IPS DF 6.9 (cell line): ENCODE measurements at regions not wholly inside any gene's neighbourhood (a gene's known extent, or its start where the extent isn't known, plus 50 kb on each side); places are given as distances from the start of the nearest gene placed in this dataset.

Source experiments
- DNase-seq: peaks from one replicate; pipeline ENCODE4 v3.0.0-alpha.2; 2013; ENCODE audit warnings: low read depth, low spot score
- H3K27ac ChIP-seq: one replicate; pipeline ENCODE4 v1.5.1; 2013; ENCODE audit warnings: low read length, control low read depth
- H3K27me3 ChIP-seq: 2 replicates; pipeline ENCODE4 v1.6.1; 2013; ENCODE audit warnings: mild to moderate bottlenecking, low read length; ENCODE audit not compliant: control insufficient read depth, insufficient read depth
- H3K36me3 ChIP-seq: 2 replicates; pipeline ENCODE4 v1.6.1; 2013; ENCODE audit warnings: low read length; ENCODE audit not compliant: control insufficient read depth, insufficient read depth
- H3K4me1 ChIP-seq: 2 replicates; pipeline ENCODE4 v1.6.1; 2013; ENCODE audit warnings: low read length; ENCODE audit not compliant: control insufficient read depth, insufficient read depth
- H3K4me3 ChIP-seq: 2 replicates; pipeline ENCODE4 v1.5.1; 2013; ENCODE audit warnings: mild to moderate bottlenecking, low read length
- H3K9me3 ChIP-seq: 2 replicates; pipeline ENCODE4 v1.6.1; 2013; ENCODE audit warnings: low read length, inconsistent platforms; ENCODE audit not compliant: control insufficient read depth, insufficient read depth
- WGBS: extraction: QIAGEN DNeasy Blood & Tissue Kit; methylation state at CpG from one replicate; pipeline ENCODE4 v1.1.7; 2013; ENCODE audit warnings: mixed read lengths, missing lambda C conversion rate; ENCODE audit not compliant: insufficient read length, insufficient coverage; 5-methylcytosine and 5-hydroxymethylcytosine counted together

DNA sequence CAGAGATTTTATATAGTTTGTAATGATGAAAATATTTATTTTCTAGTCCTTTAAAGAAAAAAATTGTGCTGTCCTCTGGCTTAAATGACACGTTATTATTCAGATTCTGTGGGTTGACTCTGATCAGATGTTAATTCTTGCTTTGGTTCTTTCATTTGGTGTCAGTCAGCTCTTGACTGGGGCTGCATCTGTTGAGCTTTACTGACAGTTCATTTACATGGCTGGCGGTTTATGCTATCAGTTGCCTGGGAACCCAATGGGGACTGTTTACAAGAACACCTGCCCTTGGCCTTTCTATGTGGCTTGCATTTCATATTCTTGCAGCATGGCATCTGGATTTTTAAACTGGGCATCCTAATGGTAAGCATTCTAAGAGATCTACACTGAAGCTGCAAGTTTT lies 667.1 kb upstream of the FBXO33 start:
- no peak for DNase-seq
- H3K27me3 ChIP-seq, result no peaks in the 10 kb centered on the region
- H3K4me3 ChIP-seq, result no peak overlapping the region
- H3K4me1 ChIP-seq, result no peaks in the 10 kb centered on the region
- no peak overlapping the region for H3K27ac ChIP-seq
- no CpG with 5 or more reads among the region's 2 CpGs for WGBS
- no peaks in the 10 kb centered on the region for H3K9me3 ChIP-seq
- no peaks in the 10 kb centered on the region for H3K36me3 ChIP-seq

- no peaks in the 10 kb centered on the region for H3K4me1 ChIP-seq
- no peak overlapping the region for H3K27ac ChIP-seq
- no peaks in the 10 kb centered on the region for H3K9me3 ChIP-seq
- WGBS, result no CpG with 5 or more reads among the region's 3 CpGs
- H3K4me3 ChIP-seq, result no peak overlapping the region
- DNase-seq, result no peak
- no peaks in the 10 kb centered on the region for H3K27me3 ChIP-seq
- H3K36me3 ChIP-seq, result no peaks in the 10 kb centered on the region
Observed at GRCh38 chr14:40098468-40098867, 666.2 kb upstream of the FBXO33 start.

DNA sequence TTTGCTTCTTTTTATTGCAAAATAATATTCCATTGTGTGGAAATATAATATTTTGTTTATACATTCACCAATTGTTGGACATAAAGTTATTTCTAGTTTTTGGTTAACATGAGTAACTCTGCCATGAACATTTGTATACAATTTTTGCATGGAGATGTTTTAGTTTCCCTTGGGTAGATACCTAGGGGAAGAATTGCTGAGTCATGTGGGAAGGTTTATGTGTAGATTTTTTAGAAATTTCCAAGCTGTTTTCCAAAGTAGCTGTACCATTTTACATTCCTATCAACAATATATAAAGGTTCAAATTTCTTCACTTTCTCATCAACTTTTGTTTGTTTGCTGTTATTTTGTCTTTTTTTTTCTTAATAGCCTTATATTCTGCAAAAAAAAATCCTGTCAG lies 664.7 kb upstream of the FBXO33 start:
- H3K36me3 ChIP-seq, result no peaks in the 10 kb centered on the region
- H3K27me3 ChIP-seq, result no peaks in the 10 kb centered on the region
- DNase-seq, result no peak
- no peaks in the 10 kb centered on the region for H3K9me3 ChIP-seq
- H3K4me1 ChIP-seq, result no peaks in the 10 kb centered on the region
- H3K4me3 ChIP-seq, result no peak overlapping the region
- no peak overlapping the region for H3K27ac ChIP-seq

- Histone ChIP-seq H3K9me3 (no peaks in the 10 kb centered on the region), H3K4me1 (no peaks in the 10 kb centered on the region), H3K36me3 (no peaks in the 10 kb centered on the region), H3K27me3 (no peaks in the 10 kb centered on the region), H3K4me3 (no peak overlapping the region), H3K27ac (no peak overlapping the region)
- no CpG with 5 or more reads among the region's 1 CpG for WGBS
- DNase-seq, result no peak
Observed at GRCh38 chr14:40093800-40094199, 661.6 kb upstream of the FBXO33 start.

DNA sequence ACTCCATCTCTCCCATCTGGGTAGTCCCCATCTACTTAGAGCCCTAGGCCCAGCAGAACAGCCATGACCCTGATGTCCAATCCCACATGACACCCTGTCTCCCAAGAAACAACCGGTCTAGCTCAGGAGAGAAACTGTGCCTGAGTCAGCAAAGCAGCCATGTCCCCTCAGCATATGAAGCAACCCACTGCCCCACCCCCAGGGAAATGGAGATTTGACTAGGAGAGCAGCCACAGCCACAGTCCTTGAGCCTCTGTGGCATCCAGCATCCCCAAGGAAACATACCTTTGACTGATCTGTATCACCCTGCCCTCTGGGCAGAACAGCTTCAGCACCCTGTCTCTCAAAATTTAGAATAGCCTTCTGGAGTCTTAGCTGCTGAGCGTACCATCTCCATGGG lies 641.9 kb upstream of the FBXO33 start:
- H3K36me3 ChIP-seq, result no peaks in the 10 kb centered on the region
- no peak overlapping the region for H3K4me3 ChIP-seq
- no peaks in the 10 kb centered on the region for H3K27me3 ChIP-seq
- no peak for DNase-seq
- no peak overlapping the region for H3K27ac ChIP-seq
- no peaks in the 10 kb centered on the region for H3K4me1 ChIP-seq
- WGBS, result no CpG with 5 or more reads among the region's 2 CpGs
- H3K9me3 ChIP-seq, result no peaks in the 10 kb centered on the region

GRCh38 chr14:40072175-40072574 lies 639.9 kb upstream of the FBXO33 start:
- Histone ChIP-seq H3K4me1 (no peaks in the 10 kb centered on the region), H3K9me3 (no peaks in the 10 kb centered on the region), H3K36me3 (no peaks in the 10 kb centered on the region), H3K27me3 (no peaks in the 10 kb centered on the region), H3K27ac (no peak overlapping the region), H3K4me3 (no peak overlapping the region)
- no CpG with 5 or more reads among the region's 1 CpG for WGBS
- no peak for DNase-seq

DNA sequence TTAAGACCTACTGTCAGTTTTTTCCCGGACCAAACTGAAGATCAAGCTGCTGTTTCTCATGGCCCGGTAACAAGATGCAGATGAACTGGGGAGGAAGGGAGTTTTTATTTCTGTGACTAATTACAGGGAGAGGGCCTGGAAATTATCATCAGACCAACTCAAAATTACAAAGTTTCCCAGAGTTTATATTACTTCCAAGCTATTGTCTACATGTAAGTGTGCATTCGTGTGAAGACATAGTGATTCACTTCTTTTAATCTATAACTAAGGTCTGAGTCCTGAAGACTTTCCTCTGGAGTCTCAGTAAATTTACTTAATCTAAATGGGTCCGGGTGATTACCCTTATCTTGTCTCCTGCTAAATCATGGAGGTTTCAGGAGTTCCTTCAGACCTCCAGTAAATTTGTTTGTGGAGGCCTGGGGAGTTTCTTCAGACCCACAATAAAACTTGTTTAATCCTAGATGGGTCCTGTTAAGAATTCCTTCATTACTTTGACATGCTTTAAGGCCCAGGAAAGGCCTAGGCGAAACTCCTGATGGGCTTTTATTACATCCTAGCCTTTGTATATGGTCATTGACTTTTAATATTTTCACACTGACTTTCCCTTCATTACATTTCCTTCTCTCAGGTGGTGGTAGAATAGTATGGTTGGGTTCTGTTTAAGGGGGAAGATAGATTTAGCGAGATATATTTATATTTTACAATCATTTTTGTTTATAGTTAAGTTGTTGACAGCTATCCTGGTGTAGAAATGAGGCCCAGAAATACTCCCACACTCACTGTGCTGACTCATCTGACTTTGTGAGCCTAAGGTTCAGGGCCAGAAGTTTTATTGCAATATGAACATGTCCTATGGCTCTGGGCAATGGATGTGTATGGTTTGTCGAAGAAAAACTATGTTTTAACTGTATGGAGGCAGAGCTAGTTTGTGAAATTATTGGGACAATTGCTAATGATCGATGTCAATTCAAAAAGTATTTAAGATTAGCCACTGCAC lies 627.0 kb upstream of the FBXO33 start:
- no peak for DNase-seq

DNA sequence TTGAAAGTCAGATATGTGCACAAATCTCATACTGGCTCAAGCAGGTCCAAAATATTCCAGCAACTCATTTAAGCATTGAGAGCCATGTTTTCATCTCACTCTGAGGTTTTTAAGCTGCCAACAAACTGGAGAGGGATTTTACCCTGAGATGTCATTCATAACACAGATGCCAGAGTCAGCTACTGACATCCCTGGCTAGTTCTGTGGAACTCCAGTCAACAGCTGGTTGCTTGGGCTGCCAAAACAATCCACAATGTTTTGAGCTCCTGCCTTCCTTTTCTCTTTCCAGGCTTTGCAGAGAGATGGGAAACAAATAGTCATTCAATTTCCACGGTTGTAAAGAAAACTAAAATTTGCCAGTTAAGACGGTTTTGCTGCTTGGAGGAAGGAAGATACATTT lies 621.2 kb upstream of the FBXO33 start:
- Histone ChIP-seq H3K4me3 (no peak overlapping the region), H3K36me3 (no peaks in the 10 kb centered on the region), H3K9me3 (no peaks in the 10 kb centered on the region), H3K27ac (no peak overlapping the region), H3K27me3 (no peaks in the 10 kb centered on the region), H3K4me1 (peaks cover 3% of the 10 kb centered on the region; the same call in 1 of the 2 replicates)
- no CpG with 5 or more reads among the region's 2 CpGs for WGBS
- no peak for DNase-seq

More for the DNA sequence above, 627.0 kb upstream of the FBXO33 start:
- H3K27me3 ChIP-seq, result no peaks in the 10 kb centered on the region
- no peak overlapping the region for H3K27ac ChIP-seq
- no peaks in the 10 kb centered on the region for H3K36me3 ChIP-seq
- no peaks in the 10 kb centered on the region for H3K9me3 ChIP-seq
- H3K4me3 ChIP-seq, result no peak overlapping the region
- no peaks in the 10 kb centered on the region for H3K4me1 ChIP-seq
- no CpG with 5 or more reads among the region's 8 CpGs for WGBS

GRCh38 chr14:40028991-40029390 lies 596.8 kb upstream of the FBXO33 start:
- Histone ChIP-seq H3K4me3 (no peak overlapping the region), H3K36me3 (no peaks in the 10 kb centered on the region), H3K27ac (no peak overlapping the region), H3K27me3 (no peaks in the 10 kb centered on the region), H3K9me3 (no peaks in the 10 kb centered on the region), H3K4me1 (no peaks in the 10 kb centered on the region)
- DNase-seq, result no peak
- WGBS, result no CpG with 5 or more reads among the region's 3 CpGs

DNA sequence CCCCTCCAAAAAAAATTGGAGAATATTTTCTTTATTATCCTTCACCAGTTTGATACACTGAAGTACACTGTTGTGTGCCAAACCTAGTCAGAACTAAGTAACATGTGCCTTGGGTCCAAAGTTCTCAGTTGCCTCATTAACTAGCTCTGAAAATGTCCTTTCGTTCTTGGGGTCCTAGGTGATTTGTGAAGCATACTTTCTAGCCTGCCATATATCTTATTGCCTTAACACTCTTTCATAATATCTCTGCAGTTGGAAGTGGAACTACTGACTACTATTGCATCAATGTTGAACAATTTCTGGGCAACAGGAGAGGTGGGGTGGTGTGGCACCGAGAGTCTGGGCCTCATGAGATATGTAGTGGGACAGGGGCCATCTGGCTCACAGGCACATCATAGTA lies 592.9 kb upstream of the FBXO33 start:
- Histone ChIP-seq H3K27ac (no peak overlapping the region), H3K4me1 (no peaks in the 10 kb centered on the region), H3K4me3 (no peak overlapping the region), H3K36me3 (no peaks in the 10 kb centered on the region), H3K27me3 (no peaks in the 10 kb centered on the region), H3K9me3 (no peaks in the 10 kb centered on the region)
- no peak for DNase-seq
- WGBS, result no CpG with 5 or more reads among the region's 2 CpGs

- no CpG with 5 or more reads among the region's 3 CpGs for WGBS
- no peaks in the 10 kb centered on the region for H3K4me1 ChIP-seq
- no peaks in the 10 kb centered on the region for H3K36me3 ChIP-seq
- H3K27me3 ChIP-seq, result no peaks in the 10 kb centered on the region
- H3K27ac ChIP-seq, result no peak overlapping the region
- no peak for DNase-seq
- no peak overlapping the region for H3K4me3 ChIP-seq
- no peaks in the 10 kb centered on the region for H3K9me3 ChIP-seq
Observed at GRCh38 chr14:40010961-40011360, 578.7 kb upstream of the FBXO33 start.
